ENCODE measurements at regions not wholly inside any gene's neighbourhood (a gene's known extent, or its start where the extent isn't known, plus 50 kb on each side); places are given as distances from the start of the nearest gene placed in this dataset.

DNA sequence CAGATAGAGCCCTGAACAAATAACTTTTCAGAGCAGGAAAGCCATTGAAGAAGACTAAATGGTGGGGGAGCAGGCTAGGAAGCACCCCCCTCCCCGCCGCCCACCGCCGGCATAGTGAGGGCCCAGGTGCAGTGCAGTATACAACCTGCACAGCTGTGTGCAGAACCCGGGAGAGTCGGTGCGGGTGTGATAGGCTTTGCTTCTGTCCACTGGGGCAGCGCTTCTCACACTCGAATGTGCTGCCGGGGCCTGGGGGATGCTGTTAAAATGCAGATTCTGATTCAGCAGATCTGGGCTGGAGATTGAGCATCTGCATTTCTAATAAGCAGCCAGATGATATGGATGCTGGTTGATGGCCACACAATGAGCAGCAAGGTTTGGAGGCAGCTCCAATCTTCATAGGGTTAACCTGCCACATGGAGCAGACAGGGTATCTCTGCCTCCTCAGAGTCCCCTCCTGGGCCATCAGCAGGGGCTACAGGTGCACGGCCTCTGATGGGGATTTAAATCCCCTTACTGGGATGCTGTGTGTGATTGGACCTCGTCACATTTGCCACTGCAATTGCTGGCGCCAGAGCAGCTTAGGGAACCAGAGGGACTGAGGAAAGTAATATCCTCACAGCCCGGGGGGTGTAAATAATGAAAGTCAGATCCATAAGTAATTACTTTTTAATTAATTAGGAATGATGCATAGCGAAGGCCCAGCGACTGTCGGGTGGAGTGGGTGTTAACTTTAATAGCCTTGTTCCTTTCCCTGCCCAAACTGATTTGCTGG, 172.0 kb upstream of the RPL38 start:
- DNase-seq (ENCODE audit: low spot score) = no peak
- TF ChIP-seq, protein P1, sequence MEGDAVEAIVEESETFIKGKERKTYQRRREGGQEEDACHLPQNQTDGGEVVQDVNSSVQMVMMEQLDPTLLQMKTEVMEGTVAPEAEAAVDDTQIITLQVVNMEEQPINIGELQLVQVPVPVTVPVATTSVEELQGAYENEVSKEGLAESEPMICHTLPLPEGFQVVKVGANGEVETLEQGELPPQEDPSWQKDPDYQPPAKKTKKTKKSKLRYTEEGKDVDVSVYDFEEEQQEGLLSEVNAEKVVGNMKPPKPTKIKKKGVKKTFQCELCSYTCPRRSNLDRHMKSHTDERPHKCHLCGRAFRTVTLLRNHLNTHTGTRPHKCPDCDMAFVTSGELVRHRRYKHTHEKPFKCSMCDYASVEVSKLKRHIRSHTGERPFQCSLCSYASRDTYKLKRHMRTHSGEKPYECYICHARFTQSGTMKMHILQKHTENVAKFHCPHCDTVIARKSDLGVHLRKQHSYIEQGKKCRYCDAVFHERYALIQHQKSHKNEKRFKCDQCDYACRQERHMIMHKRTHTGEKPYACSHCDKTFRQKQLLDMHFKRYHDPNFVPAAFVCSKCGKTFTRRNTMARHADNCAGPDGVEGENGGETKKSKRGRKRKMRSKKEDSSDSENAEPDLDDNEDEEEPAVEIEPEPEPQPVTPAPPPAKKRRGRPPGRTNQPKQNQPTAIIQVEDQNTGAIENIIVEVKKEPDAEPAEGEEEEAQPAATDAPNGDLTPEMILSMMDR (IDR thresholded peaks at IDR 0.05; ENCODE audit: extremely low read depth, missing control alignments) = no peak

DNA sequence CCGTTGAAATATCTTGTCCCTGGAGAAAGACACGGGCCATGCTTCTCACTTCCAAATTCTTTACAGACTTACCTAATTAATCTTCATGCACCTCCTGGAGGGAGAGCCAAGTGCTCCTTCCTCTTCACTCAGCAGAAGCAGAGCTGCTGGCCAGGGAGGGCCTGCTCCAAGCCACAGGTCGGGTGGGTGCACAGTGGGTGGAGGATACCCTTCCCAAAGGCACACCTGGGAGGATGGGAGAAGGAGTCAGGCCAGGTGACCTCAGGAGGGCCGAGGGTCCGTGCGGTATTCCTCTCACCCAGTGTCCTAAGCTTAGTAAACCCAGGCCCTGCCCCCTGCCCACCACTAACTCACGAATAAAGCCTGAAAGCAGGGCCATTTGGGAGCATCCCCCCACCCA, 171.3 kb upstream of the RPL38 start:
- TF ChIP-seq, protein P1 (IDR thresholded peaks at IDR 0.05; ENCODE audit: extremely low read depth, missing control alignments) = no peak
- DNase-seq (ENCODE audit: low spot score) = no peak

DNA sequence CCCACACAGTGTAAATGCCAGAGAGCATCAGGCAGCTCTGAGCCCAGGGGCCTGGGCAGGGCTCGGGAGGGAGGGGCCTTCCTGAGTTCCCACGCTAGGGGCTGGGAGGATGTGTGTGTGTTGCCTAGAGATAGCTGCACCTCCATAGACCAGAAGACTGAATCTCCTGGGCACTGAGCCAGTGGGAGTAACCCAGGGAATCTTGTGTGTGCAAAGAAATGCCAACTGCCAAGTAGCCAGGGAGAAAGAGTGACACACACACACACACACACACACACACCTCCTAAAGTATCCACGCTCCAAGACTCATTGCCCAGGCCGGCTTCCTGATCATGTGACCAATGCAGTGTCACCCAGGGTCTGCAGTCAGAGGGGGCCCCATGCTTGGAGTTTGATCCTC, 166.2 kb upstream of the RPL38 start:
- no peak for DNase-seq (ENCODE audit: low spot score)
- TF ChIP-seq, protein P1 (IDR thresholded peaks at IDR 0.05; ENCODE audit: extremely low read depth, missing control alignments) = no peak

DNA sequence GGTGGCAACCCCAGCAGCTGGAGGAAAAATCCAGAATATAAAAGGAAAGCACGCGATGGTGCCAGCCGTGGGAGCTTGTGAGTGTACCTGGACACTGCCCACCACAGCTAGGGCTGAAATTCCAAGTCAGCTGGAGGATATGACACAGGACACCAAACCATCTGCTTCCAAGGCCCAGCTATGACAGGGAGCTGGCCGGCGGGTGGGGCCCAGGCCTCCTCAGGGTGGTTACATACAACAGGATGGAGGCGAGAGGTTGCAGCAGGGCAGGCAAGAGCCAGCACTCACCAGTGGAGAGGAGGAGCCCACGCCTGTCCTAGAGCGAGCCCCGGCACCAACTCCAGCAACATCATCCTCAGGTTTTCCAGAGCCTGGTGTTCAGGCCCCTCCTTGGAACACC, 163.2 kb upstream of the RPL38 start:
- TF ChIP-seq, protein P1 (IDR thresholded peaks at IDR 0.05; ENCODE audit: extremely low read depth, missing control alignments) = no peak
- DNase-seq (ENCODE audit: low spot score) = no peak

DNA sequence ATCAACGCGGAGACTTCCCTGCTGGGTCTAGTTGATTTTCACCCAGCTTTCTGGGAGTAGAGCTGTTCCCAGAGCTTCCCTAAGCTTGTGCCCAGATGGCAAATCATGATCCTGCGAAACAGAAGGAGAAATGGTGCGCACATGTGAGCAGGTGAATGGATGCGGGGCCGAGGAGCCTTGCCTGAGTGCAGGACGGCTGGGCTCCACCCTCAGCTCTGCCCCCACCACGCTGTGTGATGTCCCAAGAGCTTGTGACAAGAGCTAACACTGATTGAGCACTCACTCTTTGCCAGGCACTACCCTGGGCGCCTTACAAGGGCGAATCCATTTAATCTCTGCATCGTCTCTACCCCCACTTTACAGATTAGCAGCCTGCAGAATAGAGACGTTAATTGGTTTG, 162.7 kb upstream of the RPL38 start:
- TF ChIP-seq, protein P1 (IDR thresholded peaks at IDR 0.05; ENCODE audit: extremely low read depth, missing control alignments) = no peak
- no peak for DNase-seq (ENCODE audit: low spot score)

DNA sequence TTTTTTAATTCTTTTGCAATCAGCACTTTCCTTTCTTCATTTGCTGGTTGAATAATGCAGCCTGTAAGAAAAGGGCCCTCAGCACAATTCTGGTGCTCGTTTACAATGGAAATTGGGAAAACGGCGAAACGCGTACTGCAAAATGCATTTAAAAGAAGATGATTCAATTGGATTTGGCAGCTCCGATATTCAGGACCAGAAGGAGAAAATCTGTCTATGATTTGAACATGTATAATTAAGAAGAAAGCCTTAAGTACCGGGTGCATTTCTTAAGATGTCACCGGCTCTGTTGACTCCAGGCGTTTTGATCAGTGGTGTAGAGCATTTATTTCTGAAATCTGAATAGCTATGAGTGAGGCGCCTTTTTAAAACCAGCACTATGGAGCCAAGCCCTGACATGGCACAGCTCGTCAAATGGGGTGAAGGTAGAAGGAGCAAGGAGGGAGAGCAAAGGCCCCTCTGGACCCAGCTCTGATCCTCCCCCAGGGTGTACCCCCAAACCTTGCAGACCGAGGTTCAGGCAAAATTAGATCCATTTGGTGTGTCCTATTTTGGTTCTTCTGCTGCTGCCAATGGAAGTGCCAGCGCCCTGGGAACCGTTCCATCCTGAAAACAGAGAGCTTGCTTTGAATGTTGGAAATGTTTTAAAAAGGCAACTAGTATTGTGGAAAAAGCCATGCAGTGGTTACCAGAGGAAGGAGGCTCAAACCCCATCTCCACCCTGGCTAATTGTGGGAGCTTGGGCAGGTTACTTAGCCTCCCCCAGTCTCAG, 161.4 kb upstream of the RPL38 start:
- DNase-seq (ENCODE audit: low spot score) = no peak
- TF ChIP-seq, protein P1 (IDR thresholded peaks at IDR 0.05; ENCODE audit: extremely low read depth, missing control alignments) = no peak

DNA sequence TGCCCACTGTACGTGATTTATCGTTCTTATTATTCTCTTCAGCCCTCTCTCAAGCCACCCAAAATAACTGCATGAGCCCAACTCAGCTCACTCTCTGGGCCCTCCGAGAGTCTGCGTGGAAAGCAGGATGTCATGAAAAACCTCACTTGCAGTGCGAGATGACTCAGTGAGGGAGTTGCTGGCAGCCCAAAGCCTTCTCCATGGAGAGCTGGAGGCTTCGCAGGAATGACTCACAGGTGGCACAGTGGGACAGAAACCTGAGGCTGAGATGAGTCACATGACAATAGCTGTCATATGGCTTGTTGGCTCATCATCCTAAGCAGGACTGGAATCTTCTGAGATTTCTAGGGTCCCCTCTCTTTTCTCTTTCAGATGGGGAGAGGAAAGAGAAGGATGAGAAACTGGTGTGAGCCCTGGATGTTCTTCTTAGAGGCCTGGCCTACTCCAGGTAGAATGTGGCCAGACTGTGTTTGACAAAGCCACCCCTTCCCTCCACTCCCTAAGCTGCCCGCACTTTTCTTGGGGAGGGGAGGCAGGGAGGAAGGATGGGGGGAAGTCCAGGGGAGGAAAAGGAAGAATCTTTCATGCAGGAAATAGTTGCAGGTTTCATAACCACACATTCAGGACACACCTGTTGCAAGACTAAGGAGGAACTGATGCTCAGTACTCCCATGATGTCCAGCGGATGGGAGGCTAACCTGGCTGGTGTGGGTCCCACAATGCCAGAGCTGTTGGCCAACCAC, 160.6 kb upstream of the RPL38 start:
- TF ChIP-seq, protein P1 (IDR thresholded peaks at IDR 0.05; ENCODE audit: extremely low read depth, missing control alignments) = no peak
- no peak for DNase-seq (ENCODE audit: low spot score)

All from GM20000 (cell line).